AG08396 (cell line): ENCODE measurements at regions not wholly inside any gene's neighbourhood (a gene's known extent, or its start where the extent isn't known, plus 50 kb on each side); places are given as distances from the start of the nearest gene placed in this dataset.

Experiments used
- DNase-seq: peaks from one replicate; pipeline ENCODE4 v3.0.0; 2012; ENCODE audit warnings: low spot score, mixed read lengths

- DNase-seq = no peak
Observed at GRCh38 chr1:209404577-209404976, 178.9 kb upstream of the CAMK1G start.

- no peak for DNase-seq
Observed at GRCh38 chr1:209405183-209405814, 178.2 kb upstream of the CAMK1G start.

- DNase-seq = no peak
Observed at GRCh38 chr1:209406168-209406567, 177.3 kb upstream of the CAMK1G start.

- no peak for DNase-seq
Observed at GRCh38 chr1:209406595-209406994, 176.9 kb upstream of the CAMK1G start.

- DNase-seq = no peak
Observed at GRCh38 chr1:209409780-209410179, 173.7 kb upstream of the CAMK1G start.

GRCh38 chr1:209411491-209411929, 172.0 kb upstream of the CAMK1G start:
- peak; percentile 32 for DNase-seq

- DNase-seq = no peak
Observed at GRCh38 chr1:209412036-209412435, 171.5 kb upstream of the CAMK1G start.

- no peak for DNase-seq
Observed at GRCh38 chr1:209412566-209412965, 170.9 kb upstream of the CAMK1G start.

- no peak for DNase-seq
Observed at GRCh38 chr1:209413062-209413461, 170.5 kb upstream of the CAMK1G start.

GRCh38 chr1:209414803-209415329, 168.6 kb upstream of the CAMK1G start:
- DNase-seq = no peak

- DNase-seq = no peak
Observed at GRCh38 chr1:209416039-209416438, 167.5 kb upstream of the CAMK1G start.

GRCh38 chr1:209416716-209417115, 166.8 kb upstream of the CAMK1G start:
- DNase-seq = no peak

- no peak for DNase-seq
Observed at GRCh38 chr1:209417761-209418160, 165.8 kb upstream of the CAMK1G start.

- no peak for DNase-seq
Observed at GRCh38 chr1:209420276-209420675, 163.2 kb upstream of the CAMK1G start.

GRCh38 chr1:209421186-209421585, 162.3 kb upstream of the CAMK1G start:
- no peak for DNase-seq

- no peak for DNase-seq
Observed at GRCh38 chr1:209421978-209422680, 161.4 kb upstream of the CAMK1G start.

- DNase-seq = no peak
Observed at GRCh38 chr1:209425959-209426358, 157.6 kb upstream of the CAMK1G start.

GRCh38 chr1:209427277-209427676, 156.2 kb upstream of the CAMK1G start:
- no peak for DNase-seq

- no peak for DNase-seq
Observed at GRCh38 chr1:209427811-209428210, 155.7 kb upstream of the CAMK1G start.

- DNase-seq = no peak
Observed at GRCh38 chr1:209428241-209428921, 155.1 kb upstream of the CAMK1G start.

- no peak for DNase-seq
Observed at GRCh38 chr1:209429611-209430010, 153.9 kb upstream of the CAMK1G start.

- no peak for DNase-seq
Observed at GRCh38 chr1:209430107-209430506, 153.4 kb upstream of the CAMK1G start.

GRCh38 chr1:209430821-209431259, 152.7 kb upstream of the CAMK1G start:
- DNase-seq = no peak
